Breast epithelium (tissue), 4 donors: ENCODE measurements at regions not wholly inside any gene's neighbourhood (a gene's known extent, or its start where the extent isn't known, plus 50 kb on each side); places are given as distances from the start of the nearest gene placed in this dataset.
"Not testable (repeated sequence)": the region's sequence is repeated elsewhere in the genome, so short reads cannot be mapped to it uniquely, and the experiment has no call there.

Experiments used
- DNase-seq, 2 donors: peaks; one replicate each; pipeline ENCODE4 v3.0.0-alpha.2; 2019; ENCODE audit warnings: low spot score in 2 of 2
- H3K27ac ChIP-seq, 2 donors: fragments of 200-600 bp; sonication (generic) in 1 of 2; one replicate each; pipeline ENCODE4 v1.5.1; 2016 to 2019; ENCODE audit warnings: mild to moderate bottlenecking in 1 of 2
- H3K27me3 ChIP-seq, 2 donors: fragments of 200-600 bp; sonication (generic) in 1 of 2; one replicate each; pipeline versions ENCODE4 v1.5.1 to v1.6.0; 2017 to 2019; ENCODE audit warnings: control low read depth in 1 of 2, mild to moderate bottlenecking in 1 of 2
- H3K36me3 ChIP-seq: fragments of 200-600 bp; one replicate; pipeline ENCODE4 v1.5.1; 2019
- H3K4me1 ChIP-seq, 2 donors: fragments of 200-600 bp; sonication (generic); one replicate each; pipeline ENCODE4 v1.5.1; 2016 to 2019; ENCODE audit warnings: control low read depth in 1 of 2
- H3K4me3 ChIP-seq, 3 donors: fragments of 200-600 bp; sonication (generic); 1 replicate in 2 of 3; 2 replicates in 1 of 3; pipeline ENCODE4 v1.5.1; 2016 to 2019; ENCODE audit warnings: mild to moderate bottlenecking in 3 of 3, moderate library complexity in 2 of 3
- H3K9me3 ChIP-seq, 2 donors: fragments of 200-600 bp; sonication (generic) in 1 of 2; one replicate each; pipeline ENCODE4 v1.5.1; 2016 to 2019; ENCODE audit warnings: control low read depth in 1 of 2
- POLR2A ChIP-seq: fragments of 450-650 bp; IDR thresholded peaks from one replicate; pipeline ENCODE4 v1.6.1; 2016; ENCODE audit warnings: antibody characterized with exemption, mild to moderate bottlenecking, moderate library complexity
- POLR2AphosphoS5 ChIP-seq, 3 donors: sonication (generic); formaldehyde crosslinking; IDR thresholded peaks; one replicate each; pipeline ENCODE4 v1.6.1; 2017; ENCODE audit warnings: antibody characterized with exemption in 3 of 3
- intact Hi-C: fragments of 100-400 bp; cut with DNase I; formaldehyde crosslinking; loops from one replicate; pipeline ENCODE4 v1.15.1; 2023; ENCODE audit warnings: low total_unique reads
- TF ChIP-seq, protein P1 (sequence below), 3 donors: fragments of 450-650 bp; IDR thresholded peaks; one replicate each; pipeline ENCODE4 v1.5.1; 2016 to 2017; ENCODE audit warnings: antibody characterized with exemption in 3 of 3, mild to moderate bottlenecking in 3 of 3, moderate library complexity in 3 of 3

DNA sequence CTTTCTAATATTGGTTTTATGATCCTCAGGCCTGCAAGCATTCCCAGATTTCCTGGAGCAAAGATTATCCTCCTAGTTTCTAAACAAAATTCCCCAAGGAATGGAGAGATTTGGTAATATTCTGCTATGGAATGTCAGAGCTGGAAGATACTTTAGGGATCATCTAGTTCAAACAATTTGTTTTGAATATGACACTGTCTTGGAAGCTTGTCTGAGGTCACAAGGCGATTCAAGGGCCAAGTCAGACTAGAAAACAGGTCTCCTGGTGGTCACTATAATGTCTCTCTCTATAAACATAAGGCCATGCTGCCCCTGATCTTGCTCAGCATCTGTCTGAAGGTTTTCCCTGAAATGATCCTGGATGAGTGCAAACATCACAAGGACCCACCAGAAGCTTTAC is 143.4 kb upstream of the BCL6 start:
- peak overlapping the region; percentile 1 to 58 for H3K27ac ChIP-seq
- no peaks in the 10 kb centered on the region for H3K4me1 ChIP-seq
- no peak overlapping the region for H3K4me3 ChIP-seq
- intact Hi-C loops = no loop called here
- no peaks in the 10 kb centered on the region for H3K36me3 ChIP-seq
- H3K9me3 ChIP-seq = no peaks in the 10 kb centered on the region
- TF ChIP-seq POLR2A = no peak
- peak in 1 of 3 donors; percentile 63 for TF ChIP-seq POLR2AphosphoS5 (IDR thresholded peaks at IDR 0.05)
- DNase-seq = no peak
- no peaks in the 10 kb centered on the region for H3K27me3 ChIP-seq

DNA sequence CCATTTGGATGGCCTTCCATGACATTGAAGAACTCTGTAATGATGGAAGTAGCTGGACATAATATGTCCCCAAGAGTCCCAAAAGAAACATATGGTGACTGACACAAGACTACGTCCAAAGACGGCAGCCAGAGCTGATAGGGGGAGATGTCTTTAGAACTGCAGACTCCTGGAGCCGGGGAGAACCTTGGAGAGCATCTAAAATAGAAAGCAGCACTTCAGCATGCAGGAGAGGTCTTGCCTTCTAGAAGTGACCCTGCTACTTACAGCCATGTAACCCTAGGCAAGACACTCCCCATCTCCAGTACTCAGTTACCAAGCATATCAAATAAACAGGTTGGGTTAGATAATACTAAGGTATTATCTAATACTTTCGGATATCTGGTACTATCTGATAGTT is 143.8 kb upstream of the BCL6 start:
- no peaks in the 10 kb centered on the region for H3K27me3 ChIP-seq
- peak overlapping the region; percentile 1 to 58 for H3K27ac ChIP-seq

DNA sequence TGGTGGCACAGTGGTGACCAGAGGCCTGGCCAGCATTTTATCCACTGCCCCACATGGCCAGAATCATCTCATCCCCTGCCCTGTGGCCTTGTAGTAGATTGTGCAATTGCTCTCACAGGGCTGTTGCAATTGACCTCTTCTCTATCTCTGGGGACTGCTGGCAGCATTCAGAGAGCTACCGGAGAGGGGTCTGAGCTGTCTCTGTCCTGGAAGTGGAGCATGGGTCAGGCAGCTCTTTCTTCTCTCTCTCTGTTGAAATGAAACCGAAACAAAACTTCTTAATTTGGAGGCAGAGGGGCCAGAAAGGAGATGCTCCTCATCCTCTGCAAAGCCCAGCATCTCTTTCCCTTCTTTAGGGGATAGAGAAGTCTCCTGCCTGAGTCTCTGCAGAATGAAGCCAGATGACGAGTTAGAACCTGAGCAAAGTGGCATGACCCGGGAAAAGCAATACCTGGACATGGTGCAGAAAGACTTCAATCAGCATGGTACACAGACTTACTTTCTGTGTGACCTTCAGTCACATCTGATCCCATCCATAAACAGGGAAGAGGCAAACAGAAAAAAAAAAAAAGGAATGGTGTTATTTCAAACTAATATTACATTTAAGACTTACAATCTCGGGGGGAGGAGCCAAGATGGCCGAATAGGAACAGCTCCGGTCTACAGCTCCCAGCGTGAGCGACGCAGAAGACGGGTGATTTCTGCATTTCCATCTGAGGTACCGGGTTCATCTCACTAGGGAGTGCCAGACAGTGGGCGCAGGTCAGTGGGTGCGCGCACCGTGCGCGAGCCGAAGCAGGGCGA is 144.5 kb upstream of the BCL6 start:
- Histone ChIP-seq H3K27me3 (no peaks in the 10 kb centered on the region), H3K4me1 (no peaks in the 10 kb centered on the region), H3K4me3 (no peak overlapping the region), H3K9me3 (no peaks in the 10 kb centered on the region), H3K27ac (peak overlapping the region in 1 of 2 donors; percentile 58), H3K36me3 (no peaks in the 10 kb centered on the region)
- DNase-seq = no peak
- TF ChIP-seq, protein P1, sequence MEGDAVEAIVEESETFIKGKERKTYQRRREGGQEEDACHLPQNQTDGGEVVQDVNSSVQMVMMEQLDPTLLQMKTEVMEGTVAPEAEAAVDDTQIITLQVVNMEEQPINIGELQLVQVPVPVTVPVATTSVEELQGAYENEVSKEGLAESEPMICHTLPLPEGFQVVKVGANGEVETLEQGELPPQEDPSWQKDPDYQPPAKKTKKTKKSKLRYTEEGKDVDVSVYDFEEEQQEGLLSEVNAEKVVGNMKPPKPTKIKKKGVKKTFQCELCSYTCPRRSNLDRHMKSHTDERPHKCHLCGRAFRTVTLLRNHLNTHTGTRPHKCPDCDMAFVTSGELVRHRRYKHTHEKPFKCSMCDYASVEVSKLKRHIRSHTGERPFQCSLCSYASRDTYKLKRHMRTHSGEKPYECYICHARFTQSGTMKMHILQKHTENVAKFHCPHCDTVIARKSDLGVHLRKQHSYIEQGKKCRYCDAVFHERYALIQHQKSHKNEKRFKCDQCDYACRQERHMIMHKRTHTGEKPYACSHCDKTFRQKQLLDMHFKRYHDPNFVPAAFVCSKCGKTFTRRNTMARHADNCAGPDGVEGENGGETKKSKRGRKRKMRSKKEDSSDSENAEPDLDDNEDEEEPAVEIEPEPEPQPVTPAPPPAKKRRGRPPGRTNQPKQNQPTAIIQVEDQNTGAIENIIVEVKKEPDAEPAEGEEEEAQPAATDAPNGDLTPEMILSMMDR (IDR thresholded peaks at IDR 0.05) = no peak
- peak in 2 of 3 donors; percentile 76 to 83 for TF ChIP-seq POLR2AphosphoS5 (IDR thresholded peaks at IDR 0.05)
- no peak for TF ChIP-seq POLR2A
- intact Hi-C loops = no loop called here

More for the DNA sequence above, 143.8 kb upstream of the BCL6 start:
- intact Hi-C loops = no loop called here
- no peaks in the 10 kb centered on the region for H3K4me1 ChIP-seq
- no peak overlapping the region for H3K4me3 ChIP-seq
- TF ChIP-seq, protein P1 (IDR thresholded peaks at IDR 0.05) = no peak
- no peak for TF ChIP-seq POLR2A
- TF ChIP-seq POLR2AphosphoS5 (IDR thresholded peaks at IDR 0.05) = no peak
- no peaks in the 10 kb centered on the region for H3K36me3 ChIP-seq
- no peak for DNase-seq
- no peaks in the 10 kb centered on the region for H3K9me3 ChIP-seq

DNA sequence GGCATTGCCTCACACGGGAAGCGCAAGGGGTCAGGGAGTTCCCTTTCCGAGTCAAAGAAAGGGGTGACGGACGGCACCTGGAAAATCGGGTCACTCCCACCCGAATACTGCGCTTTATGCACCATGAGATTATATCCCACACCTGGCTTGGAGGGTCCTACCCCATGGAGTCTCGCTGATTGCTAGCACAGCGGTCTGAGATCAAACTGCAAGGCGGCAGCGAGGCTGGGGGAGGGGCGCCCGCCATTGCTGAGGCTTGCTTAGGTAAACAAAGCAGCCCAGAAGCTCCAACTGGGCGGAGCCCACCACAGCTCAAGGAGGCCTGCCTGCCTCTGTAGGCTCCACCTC is 145.1 kb upstream of the BCL6 start:
- H3K36me3 ChIP-seq, H3K9me3 ChIP-seq, H3K4me1 ChIP-seq, H3K4me3 ChIP-seq, H3K27me3 ChIP-seq, H3K27ac ChIP-seq, intact Hi-C loops, DNase-seq: not testable (repeated sequence)

DNA sequence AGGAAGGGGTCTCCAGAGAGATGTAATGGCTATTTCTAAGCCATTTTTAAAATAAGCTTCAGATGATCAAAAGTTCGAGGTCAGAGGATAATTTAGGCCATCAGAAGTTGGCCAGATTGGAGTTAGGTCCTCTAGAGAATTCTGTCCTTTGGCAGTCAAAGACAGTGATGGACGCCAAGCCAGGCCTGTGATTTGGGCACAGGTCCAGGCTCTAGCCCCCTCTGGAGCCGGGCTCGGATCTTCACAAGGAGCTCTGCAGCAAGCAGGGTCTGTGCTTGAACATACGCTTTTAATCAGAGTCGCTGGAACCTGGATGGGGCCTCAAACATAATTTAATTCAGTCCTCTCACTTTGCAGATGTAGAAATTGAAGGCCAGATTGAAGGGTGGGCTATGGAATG is 151.4 kb upstream of the BCL6 start:
- TF ChIP-seq POLR2A (no peak), POLR2AphosphoS5 (IDR thresholded peaks at IDR 0.05) (no peak)
- TF ChIP-seq, protein P1 (IDR thresholded peaks at IDR 0.05) = no peak
- no peak overlapping the region for H3K4me3 ChIP-seq
- DNase-seq = no peak
- intact Hi-C loops = no loop called here
- H3K36me3 ChIP-seq = no peaks in the 10 kb centered on the region
- no peaks in the 10 kb centered on the region for H3K4me1 ChIP-seq
- no peaks in the 10 kb centered on the region for H3K9me3 ChIP-seq
- peak overlapping the region; percentile 6 to 43 for H3K27ac ChIP-seq
- no peaks in the 10 kb centered on the region for H3K27me3 ChIP-seq

DNA sequence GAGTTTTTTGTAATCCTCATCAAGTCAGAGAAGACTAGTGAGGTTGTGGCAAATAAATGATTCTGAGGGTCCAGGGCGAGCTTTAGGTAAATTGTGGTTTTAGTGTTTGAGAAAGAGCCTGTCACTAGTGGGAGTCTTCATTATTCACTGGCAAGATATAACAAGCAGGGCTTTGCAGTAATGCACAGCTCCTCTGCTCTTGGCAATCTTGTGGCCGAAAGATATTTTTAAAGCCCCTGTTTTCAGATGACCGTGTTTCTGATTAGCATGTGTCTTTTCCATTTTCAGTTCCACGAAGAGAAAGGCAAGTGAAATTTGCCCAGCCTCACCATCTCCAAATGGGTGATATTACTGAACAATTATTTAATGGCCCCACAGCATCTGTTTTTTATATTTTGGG is 154.0 kb upstream of the BCL6 start:
- intact Hi-C loops = no loop called here
- TF ChIP-seq, protein P1 (IDR thresholded peaks at IDR 0.05) = no peak
- no peak for TF ChIP-seq POLR2A
- no peak for TF ChIP-seq POLR2AphosphoS5 (IDR thresholded peaks at IDR 0.05)
- no peaks in the 10 kb centered on the region for H3K27me3 ChIP-seq
- no peak for DNase-seq
- no peak overlapping the region for H3K27ac ChIP-seq
- no peak overlapping the region for H3K4me3 ChIP-seq
- no peaks in the 10 kb centered on the region for H3K36me3 ChIP-seq
- H3K9me3 ChIP-seq = no peaks in the 10 kb centered on the region
- no peaks in the 10 kb centered on the region for H3K4me1 ChIP-seq
